H9 (cell line): ENCODE measurements at regions not wholly inside any gene's neighbourhood (a gene's known extent, or its start where the extent isn't known, plus 50 kb on each side); places are given as distances from the start of the nearest gene placed in this dataset.
A peak's percentile ranks its signal among the peaks of the same experiment; 100 is the strongest.

Experiments
- DNase-seq: peaks from one replicate; pipeline ENCODE4 v3.0.0-alpha.2; 2017
- H2AFZ ChIP-seq: one replicate; pipeline ENCODE4 v1.6.1; 2013; ENCODE audit warnings: mild to moderate bottlenecking, low read length, control low read depth, moderate library complexity
- H2AK5ac ChIP-seq: 2 replicates; pipeline ENCODE4 v1.6.1; 2013; ENCODE audit warnings: low read length, control low read depth, mixed read lengths; ENCODE audit not compliant: insufficient read length
- H2BK120ac ChIP-seq: one replicate; pipeline ENCODE4 v1.6.1; 2013; ENCODE audit warnings: low read depth, mild to moderate bottlenecking, low read length, control low read depth, inconsistent platforms; ENCODE audit not compliant: poor library complexity, severe bottlenecking
- H2BK12ac ChIP-seq: 2 replicates; pipeline ENCODE4 v1.6.1; 2013; ENCODE audit warnings: low read length, control low read depth, mixed read lengths, low read depth; ENCODE audit not compliant: insufficient read length
- H2BK15ac ChIP-seq: 2 replicates; pipeline ENCODE4 v1.6.1; 2013; ENCODE audit warnings: low read depth, low read length, control low read depth
- H2BK20ac ChIP-seq: one replicate; pipeline ENCODE4 v1.6.1; 2013; ENCODE audit warnings: low read depth, mild to moderate bottlenecking, low read length, control low read depth, inconsistent platforms; ENCODE audit not compliant: poor library complexity, severe bottlenecking
- H2BK5ac ChIP-seq: 2 replicates; pipeline ENCODE4 v1.6.1; 2013; ENCODE audit warnings: low read length, control low read depth, mixed read lengths; ENCODE audit not compliant: insufficient read length
- H3K14ac ChIP-seq: 2 replicates; pipeline ENCODE4 v1.6.1; 2013; ENCODE audit warnings: low read length, control low read depth; ENCODE audit not compliant: insufficient read depth
- H3K18ac ChIP-seq: 2 replicates; pipeline ENCODE4 v1.6.1; 2013; ENCODE audit warnings: low read depth, mild to moderate bottlenecking, mixed read lengths, low read length, control low read depth; ENCODE audit not compliant: insufficient read length
- H3K23ac ChIP-seq: 2 replicates; pipeline ENCODE4 v1.6.1; 2013; ENCODE audit warnings: low read length, control low read depth, mixed read lengths, low read depth; ENCODE audit not compliant: insufficient read length
- H3K23me2 ChIP-seq: 2 replicates; pipeline ENCODE4 v1.6.1; 2013; ENCODE audit warnings: low read depth, mild to moderate bottlenecking, mixed read lengths, low read length, control low read depth; ENCODE audit not compliant: insufficient read length, poor library complexity, severe bottlenecking
- H3K27ac ChIP-seq: 2 replicates; pipeline ENCODE4 v1.5.1; 2013; ENCODE audit warnings: low read length, control low read depth, mixed read lengths, low read depth; ENCODE audit not compliant: insufficient read length
- H3K27me3 ChIP-seq: 2 replicates; pipeline ENCODE4 v1.6.1; 2013; ENCODE audit warnings: low read length, control low read depth, inconsistent platforms; ENCODE audit not compliant: insufficient read depth
- H3K4ac ChIP-seq: 2 replicates; pipeline ENCODE4 v1.6.1; 2013; ENCODE audit warnings: low read depth, mild to moderate bottlenecking, control low read depth, inconsistent platforms, low read length, moderate library complexity
- H3K4me1 ChIP-seq: 2 replicates; pipeline ENCODE4 v1.6.1; 2013; ENCODE audit warnings: low read length, control low read depth, inconsistent platforms; ENCODE audit not compliant: insufficient read depth
- H3K4me2 ChIP-seq: 2 replicates; pipeline ENCODE4 v1.6.1; 2013; ENCODE audit warnings: low read length, control low read depth, mixed read lengths; ENCODE audit not compliant: insufficient read length, insufficient read depth
- H3K56ac ChIP-seq: 2 replicates; pipeline ENCODE4 v1.6.1; 2013; ENCODE audit warnings: low read depth, mild to moderate bottlenecking, mixed read lengths, low read length, control low read depth; ENCODE audit not compliant: insufficient read length
- H3K79me1 ChIP-seq: 2 replicates; pipeline ENCODE4 v1.6.1; 2013; ENCODE audit warnings: low read depth, mild to moderate bottlenecking, moderate library complexity, low read length, control low read depth, inconsistent platforms; ENCODE audit not compliant: insufficient read depth, poor library complexity, severe bottlenecking
- H3K79me2 ChIP-seq: 2 replicates; pipeline ENCODE4 v1.6.1; 2013; ENCODE audit warnings: low read length, control low read depth, inconsistent platforms; ENCODE audit not compliant: insufficient read depth
- H3K9ac ChIP-seq: 2 replicates; pipeline ENCODE4 v1.6.1; 2013; ENCODE audit warnings: low read length, control low read depth, mixed read lengths; ENCODE audit not compliant: insufficient read length; ENCODE audit errors: extremely low read depth
- H3K9me3 ChIP-seq: one replicate; pipeline ENCODE4 v1.6.1; 2013; ENCODE audit warnings: low read depth, low read length, inconsistent platforms; ENCODE audit not compliant: control insufficient read depth
- H3T11ph ChIP-seq: one replicate; pipeline ENCODE4 v1.6.1; 2013; ENCODE audit warnings: mild to moderate bottlenecking, low read length, control low read depth, inconsistent platforms
- H4K20me1 ChIP-seq: one replicate; pipeline ENCODE4 v1.6.1; 2013; ENCODE audit not compliant: control insufficient read depth, insufficient read length, insufficient read depth
- H4K5ac ChIP-seq: 2 replicates; pipeline ENCODE4 v1.6.1; 2013; ENCODE audit warnings: low read depth, mild to moderate bottlenecking, mixed read lengths, low read length, control low read depth; ENCODE audit not compliant: insufficient read length
- H4K8ac ChIP-seq: replicated peaks from 2 replicates; pipeline ENCODE4 v1.6.1; 2013; ENCODE audit warnings: low read length, control low read depth, mixed read lengths, low read depth; ENCODE audit not compliant: insufficient read length
- H4K91ac ChIP-seq: 2 replicates; pipeline ENCODE4 v1.6.1; 2013; ENCODE audit warnings: low read depth, mild to moderate bottlenecking, moderate library complexity, mixed read lengths, low read length, control low read depth; ENCODE audit not compliant: insufficient read length
- H3K27ac Mint-ChIP-seq, 3 experiments: 2 replicates in 2 of 3; 3 replicates in 1 of 3; pipeline ENCODE4 v1.8.0; 2020 to 2021; ENCODE audit warnings: mixed read lengths in 3 of 3, mild to moderate bottlenecking in 1 of 3, moderate library complexity in 1 of 3
- H3K27me3 Mint-ChIP-seq: 2 replicates; pipeline ENCODE4 v1.8.0; 2021; ENCODE audit warnings: low read depth, mild to moderate bottlenecking, moderate library complexity, mixed read lengths
- H3K36me3 Mint-ChIP-seq, 3 experiments: 2 replicates in 2 of 3; 3 replicates in 1 of 3; pipeline ENCODE4 v1.8.0; 2020 to 2021; ENCODE audit warnings: low read depth in 3 of 3, mixed read lengths in 3 of 3; ENCODE audit not compliant: insufficient read depth in 1 of 3
- H3K4me1 Mint-ChIP-seq, 2 experiments: 2 replicates each; pipeline ENCODE4 v1.8.0; 2020; ENCODE audit warnings: mixed read lengths in 2 of 2
- H3K4me3 Mint-ChIP-seq, 2 experiments: 2 replicates in 1 of 2; 3 replicates in 1 of 2; pipeline ENCODE4 v1.8.0; 2020 to 2021; ENCODE audit warnings: mild to moderate bottlenecking in 2 of 2, mixed read lengths in 2 of 2, moderate library complexity in 1 of 2
- H3K9me3 Mint-ChIP-seq, 2 experiments: 2 replicates in 1 of 2; 3 replicates in 1 of 2; pipeline ENCODE4 v1.8.0; 2020; ENCODE audit warnings: mild to moderate bottlenecking in 2 of 2, mixed read lengths in 2 of 2, moderate library complexity in 1 of 2
- CTCF ChIP-seq: fragments of 200-600 bp; sonication (generic); conservative IDR thresholded peaks from 3 replicates; pipeline ENCODE4 v1.8.0; 2021; ENCODE audit warnings: antibody characterized with exemption, mild to moderate bottlenecking
- WGBS: extraction: QIAGEN DNeasy Blood & Tissue Kit; methylation state at CpG from one replicate; pipeline ENCODE4 v1.1.7; 2013; ENCODE audit warnings: missing lambda C conversion rate, low lambda C conversion rate, mixed read lengths; ENCODE audit not compliant: insufficient read length; ENCODE audit errors: extremely low coverage; 5-methylcytosine and 5-hydroxymethylcytosine counted together

- no peaks in the 10 kb centered on the region for H3K27me3 ChIP-seq
- no peak overlapping the region for H3K27ac ChIP-seq
- Mint-ChIP-seq H3K4me3 (no peak overlapping the region), H3K27me3 (no peaks in the 10 kb centered on the region), H3K9me3 (no peaks in the 10 kb centered on the region), H3K4me1 (peaks cover 6 to 13% of the 10 kb centered on the region in 2 experiments; a peak in 2 of 4 replicates), H3K27ac (no peak overlapping the region), H3K36me3 (peaks cover 0 to under 1% (median 0%) of the 10 kb centered on the region in 3 experiments; a peak in 2 of 7 replicates)
- no peaks in the 10 kb centered on the region for H3K9me3 ChIP-seq
- no peak overlapping the region for H4K5ac ChIP-seq
- no peaks in the 10 kb centered on the region for H4K20me1 ChIP-seq
- H3K79me2 ChIP-seq = no peaks in the 10 kb centered on the region
- H2BK15ac ChIP-seq = no peak overlapping the region
- H2BK5ac ChIP-seq = no peak overlapping the region
- H3K14ac ChIP-seq = no peak overlapping the region
- H3K79me1 ChIP-seq = no peaks in the 10 kb centered on the region
- H4K91ac ChIP-seq = no peak overlapping the region
- H4K8ac ChIP-seq = no peak overlapping the region
- no peaks in the 10 kb centered on the region for H3K23me2 ChIP-seq
- no peak overlapping the region for H2BK120ac ChIP-seq
- DNase-seq = no peak
- peak; percentile 54 for TF ChIP-seq CTCF
- H3K4me1 ChIP-seq = no peaks in the 10 kb centered on the region
- H3T11ph ChIP-seq = no peak overlapping the region
- WGBS = no CpG with 5 or more reads among the region's 2 CpGs
- no peak overlapping the region for H2BK12ac ChIP-seq
- H3K4me2 ChIP-seq = no peak overlapping the region
- no peak overlapping the region for H3K9ac ChIP-seq
- no peak overlapping the region for H2BK20ac ChIP-seq
- H3K56ac ChIP-seq = no peak overlapping the region
- no peak overlapping the region for H3K4ac ChIP-seq
- no peak overlapping the region for H2AFZ ChIP-seq
- H3K23ac ChIP-seq = no peak overlapping the region
- no peak overlapping the region for H3K18ac ChIP-seq
- H2AK5ac ChIP-seq = no peak overlapping the region
These were observed 552.8 kb upstream of the CITED2 start for GRCh38 chr6:139927236-139927635.
